NB4 (cell line): ENCODE measurements at regions not wholly inside any gene's neighbourhood (a gene's known extent, or its start where the extent isn't known, plus 50 kb on each side); places are given as distances from the start of the nearest gene placed in this dataset.

Source experiments
- TF ChIP-seq, protein P1 (sequence below): IDR thresholded peaks from 2 replicates; pipeline ENCODE4 v1.6.1; 2011; ENCODE audit warnings: low read depth, low read length
- TF ChIP-seq, protein P2 (sequence below): IDR thresholded peaks from one replicate; pipeline ENCODE4 v1.5.1; 2012; ENCODE audit warnings: low read depth, low read length

GRCh38 chr10:63795094-63795860 is 274.1 kb downstream of the REEP3 start:
- TF ChIP-seq, protein P1, sequence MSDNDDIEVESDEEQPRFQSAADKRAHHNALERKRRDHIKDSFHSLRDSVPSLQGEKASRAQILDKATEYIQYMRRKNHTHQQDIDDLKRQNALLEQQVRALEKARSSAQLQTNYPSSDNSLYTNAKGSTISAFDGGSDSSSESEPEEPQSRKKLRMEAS: no peak
- TF ChIP-seq, protein P2, sequence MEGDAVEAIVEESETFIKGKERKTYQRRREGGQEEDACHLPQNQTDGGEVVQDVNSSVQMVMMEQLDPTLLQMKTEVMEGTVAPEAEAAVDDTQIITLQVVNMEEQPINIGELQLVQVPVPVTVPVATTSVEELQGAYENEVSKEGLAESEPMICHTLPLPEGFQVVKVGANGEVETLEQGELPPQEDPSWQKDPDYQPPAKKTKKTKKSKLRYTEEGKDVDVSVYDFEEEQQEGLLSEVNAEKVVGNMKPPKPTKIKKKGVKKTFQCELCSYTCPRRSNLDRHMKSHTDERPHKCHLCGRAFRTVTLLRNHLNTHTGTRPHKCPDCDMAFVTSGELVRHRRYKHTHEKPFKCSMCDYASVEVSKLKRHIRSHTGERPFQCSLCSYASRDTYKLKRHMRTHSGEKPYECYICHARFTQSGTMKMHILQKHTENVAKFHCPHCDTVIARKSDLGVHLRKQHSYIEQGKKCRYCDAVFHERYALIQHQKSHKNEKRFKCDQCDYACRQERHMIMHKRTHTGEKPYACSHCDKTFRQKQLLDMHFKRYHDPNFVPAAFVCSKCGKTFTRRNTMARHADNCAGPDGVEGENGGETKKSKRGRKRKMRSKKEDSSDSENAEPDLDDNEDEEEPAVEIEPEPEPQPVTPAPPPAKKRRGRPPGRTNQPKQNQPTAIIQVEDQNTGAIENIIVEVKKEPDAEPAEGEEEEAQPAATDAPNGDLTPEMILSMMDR: no peak
